KMS-11 (cell line): ENCODE measurements at regions not wholly inside any gene's neighbourhood (a gene's known extent, or its start where the extent isn't known, plus 50 kb on each side); places are given as distances from the start of the nearest gene placed in this dataset.

Experiments used
- H2AFZ ChIP-seq: fragments of 200-600 bp; sonication (generic); 2 replicates; pipeline ENCODE4 v1.6.1; 2016; ENCODE audit warnings: antibody characterized with exemption, mixed run types, low read depth
- H3K27ac ChIP-seq: fragments of 200-600 bp; sonication (generic); 2 replicates; pipeline ENCODE4 v1.6.1; 2016; ENCODE audit warnings: mild to moderate bottlenecking, mixed run types
- H3K27me3 ChIP-seq: fragments of 200-600 bp; sonication (generic); 2 replicates; pipeline ENCODE4 v1.6.1; 2017; ENCODE audit warnings: mild to moderate bottlenecking, low read depth, mixed run types, moderate library complexity; ENCODE audit not compliant: insufficient read depth
- H3K36me3 ChIP-seq: fragments of 200-600 bp; sonication (generic); 2 replicates; pipeline ENCODE4 v1.6.1; 2017; ENCODE audit warnings: mild to moderate bottlenecking, mixed run types; ENCODE audit not compliant: insufficient read depth
- H3K4me1 ChIP-seq: fragments of 200-600 bp; sonication (generic); 2 replicates; pipeline ENCODE4 v1.6.1; 2016; ENCODE audit warnings: mild to moderate bottlenecking, low read depth, mixed run types; ENCODE audit not compliant: poor library complexity, severe bottlenecking
- H3K4me2 ChIP-seq: fragments of 200-600 bp; sonication (generic); 2 replicates; pipeline ENCODE4 v1.7.0; 2016; ENCODE audit warnings: mild to moderate bottlenecking, mixed run types
- H3K4me3 ChIP-seq: fragments of 200-600 bp; sonication (generic); IDR thresholded peaks from 2 replicates; pipeline ENCODE4 v1.6.1; 2017; ENCODE audit warnings: low read depth, low read length, mixed read lengths; ENCODE audit not compliant: insufficient read depth
- H3K79me2 ChIP-seq: fragments of 200-600 bp; sonication (generic); 2 replicates; pipeline ENCODE4 v1.6.1; 2016; ENCODE audit warnings: low read depth, mixed run types; ENCODE audit not compliant: insufficient read depth
- H3K9ac ChIP-seq: fragments of 200-600 bp; sonication (generic); 2 replicates; pipeline ENCODE4 v1.6.1; 2016; ENCODE audit warnings: mild to moderate bottlenecking, mixed run types
- H4K20me1 ChIP-seq: fragments of 200-600 bp; sonication (generic); 2 replicates; pipeline ENCODE4 v1.6.1; 2016; ENCODE audit warnings: mild to moderate bottlenecking, mixed run types; ENCODE audit not compliant: insufficient read depth
- CTCF ChIP-seq: fragments of 200-600 bp; sonication (generic); conservative IDR thresholded peaks from 2 replicates; pipeline ENCODE4 v1.6.1; 2017; ENCODE audit warnings: low read depth, mild to moderate bottlenecking, antibody characterized with exemption, low read length, moderate library complexity, mixed read lengths

- no peaks in the 10 kb centered on the region for H3K79me2 ChIP-seq
- H2AFZ ChIP-seq: no peak overlapping the region
- no peak overlapping the region for H3K4me3 ChIP-seq
- H3K27me3 ChIP-seq: no peaks in the 10 kb centered on the region
- H3K27ac ChIP-seq: no peak overlapping the region
- H3K9ac ChIP-seq: no peak overlapping the region
- no peaks in the 10 kb centered on the region for H4K20me1 ChIP-seq
- H3K4me1 ChIP-seq: no peaks in the 10 kb centered on the region
- H3K4me2 ChIP-seq: no peak overlapping the region
- TF ChIP-seq CTCF: no peak
- H3K36me3 ChIP-seq: no peaks in the 10 kb centered on the region
Measured at GRCh38 chr1:224486801-224487583, 52.4 kb upstream of the WDR26 start.

DNA sequence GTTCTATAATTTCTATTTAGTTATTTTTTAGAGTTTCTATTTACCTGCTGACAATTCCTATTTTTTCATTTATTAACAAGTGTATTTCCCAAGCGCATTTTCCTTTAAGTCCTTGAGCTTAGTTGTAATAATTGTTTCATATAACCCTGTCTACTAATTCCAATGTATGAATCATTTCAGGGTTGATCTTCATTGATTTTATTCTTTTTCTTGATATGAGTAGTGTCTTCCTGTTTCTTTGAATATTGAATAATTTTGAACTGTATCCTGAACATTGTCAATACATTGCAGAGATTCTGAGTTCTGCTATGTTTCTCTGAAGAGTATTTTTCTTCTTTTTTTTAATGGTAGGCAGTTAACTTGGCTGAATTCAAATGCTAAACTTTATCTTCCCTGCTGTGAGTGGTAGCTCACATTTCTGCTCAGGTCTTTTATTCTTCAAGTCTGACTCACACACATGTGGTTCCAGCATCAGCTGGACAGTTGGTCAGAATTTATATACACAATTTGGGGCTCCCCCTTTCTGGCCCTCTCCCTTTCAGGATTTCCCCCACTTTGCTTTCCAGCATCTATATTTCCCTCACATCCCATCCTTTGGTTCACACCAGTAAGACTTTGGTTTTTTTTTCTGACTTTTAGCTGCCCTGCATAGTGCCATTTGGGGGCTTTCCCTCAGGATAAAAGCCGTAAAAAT lies 54.4 kb upstream of the WDR26 start:
- TF ChIP-seq CTCF: no peak
- Histone ChIP-seq H3K4me2 (no peak overlapping the region), H3K9ac (no peak overlapping the region), H2AFZ (no peak overlapping the region), H3K27me3 (no peaks in the 10 kb centered on the region), H4K20me1 (no peaks in the 10 kb centered on the region), H3K4me3 (no peak overlapping the region), H3K79me2 (no peaks in the 10 kb centered on the region), H3K4me1 (no peaks in the 10 kb centered on the region), H3K36me3 (no peaks in the 10 kb centered on the region), H3K27ac (no peak overlapping the region)

- Histone ChIP-seq H3K79me2 (no peaks in the 10 kb centered on the region), H3K27me3 (no peaks in the 10 kb centered on the region), H3K9ac (no peak overlapping the region), H3K27ac (no peak overlapping the region), H3K4me3 (no peak overlapping the region), H3K36me3 (no peaks in the 10 kb centered on the region), H2AFZ (no peak overlapping the region), H3K4me2 (no peak overlapping the region), H3K4me1 (no peaks in the 10 kb centered on the region), H4K20me1 (no peaks in the 10 kb centered on the region)
- no peak for TF ChIP-seq CTCF
Measured at GRCh38 chr1:224489534-224490365, 55.2 kb upstream of the WDR26 start.

DNA sequence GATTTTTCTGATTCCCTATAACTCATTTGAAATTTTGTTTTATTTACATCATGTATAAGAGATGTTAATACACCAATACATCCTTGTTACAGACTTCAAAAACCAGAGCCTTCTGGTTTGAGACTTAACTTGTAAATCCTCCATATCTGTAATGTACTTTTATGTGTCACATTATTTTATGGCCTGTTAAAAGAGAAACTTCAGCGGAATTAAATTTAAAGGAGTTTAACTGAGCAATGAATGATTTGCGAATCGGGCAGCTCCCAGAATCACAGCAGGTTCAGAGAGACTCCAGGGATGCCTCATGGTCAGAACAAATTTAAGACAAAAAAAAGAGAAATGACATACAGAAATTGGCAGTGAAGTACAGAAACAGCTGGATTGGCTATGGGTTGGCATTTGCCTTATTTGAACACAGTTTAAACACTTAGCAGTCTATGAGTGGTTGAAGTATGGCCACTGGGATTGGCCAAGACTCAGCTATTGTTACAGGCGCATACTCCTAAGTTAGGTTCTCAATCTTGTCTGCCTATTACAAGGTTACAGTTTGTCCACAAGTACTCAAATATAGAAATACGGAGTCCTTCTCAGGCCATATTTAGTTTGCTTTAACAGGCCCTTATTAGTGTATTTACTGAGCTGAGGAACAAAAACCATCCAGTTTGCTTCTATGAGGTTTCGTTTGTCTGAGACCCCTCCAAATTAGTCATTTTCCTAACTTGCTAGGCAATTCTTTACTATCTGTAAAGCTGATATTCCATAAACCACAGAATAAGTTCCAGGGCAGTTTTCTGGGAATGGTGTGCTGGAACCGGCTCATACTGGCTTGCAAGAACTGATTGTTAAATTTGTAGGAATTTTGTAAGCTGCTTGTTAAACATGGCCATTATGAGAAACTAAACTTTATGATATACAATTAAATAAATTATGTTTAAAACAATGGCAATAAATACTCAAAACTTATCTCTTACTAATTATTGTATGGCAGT lies 56.2 kb upstream of the WDR26 start:
- Histone ChIP-seq H3K4me3 (no peak overlapping the region), H2AFZ (no peak overlapping the region), H3K9ac (no peak overlapping the region), H3K36me3 (no peaks in the 10 kb centered on the region), H3K4me2 (no peak overlapping the region), H3K79me2 (no peaks in the 10 kb centered on the region), H3K27ac (no peak overlapping the region), H3K4me1 (no peaks in the 10 kb centered on the region), H4K20me1 (no peaks in the 10 kb centered on the region), H3K27me3 (no peaks in the 10 kb centered on the region)
- no peak for TF ChIP-seq CTCF
